IMR-90 (cell line): ENCODE measurements at regions not wholly inside any gene's neighbourhood (a gene's known extent, or its start where the extent isn't known, plus 50 kb on each side); places are given as distances from the start of the nearest gene placed in this dataset.

Experiments used
- ATAC-seq: fragments of 200-7000 bp; cut with Tn5 transposase; 2 replicates; pipeline ENCODE4 v1.9.1; 2020; ENCODE audit warnings: low read depth, mild to moderate bottlenecking, moderate library complexity
- BruUV-seq: library from RNA; stranded (reverse); fragments of 400-500 nt; replicated peaks from 2 replicates; lab custom pipeline; 2021; lab: Mats Ljungman, UMichigan
- CTCF ChIA-PET: fragments of 300-600 bp; formaldehyde crosslinking; extraction: SDS; loops from one replicate; lab custom pipeline; 2021; ENCODE audit warnings: antibody characterized with exemption; lab: Yijun Ruan, JAX
- POLR2A ChIA-PET: fragments of 300-600 bp; sonication (Branson Sonifier 250); formaldehyde crosslinking; loops from one replicate; lab custom pipeline; 2022; ENCODE audit warnings: antibody characterized with exemption; ENCODE audit not compliant: unreplicated experiment; lab: Charles Lee
- DNase-seq: peaks from one replicate; pipeline ENCODE4 v3.0.0; 2013
- H2AFZ ChIP-seq: replicated peaks from 2 replicates; pipeline ENCODE3; 2013; ENCODE audit warnings: low read length, mild to moderate bottlenecking; ENCODE audit not compliant: poor library complexity
- H2AK5ac ChIP-seq: 2 replicates; pipeline ENCODE4 v1.6.1; 2013; ENCODE audit warnings: low read depth, low read length, inconsistent platforms
- H2AK9ac ChIP-seq: replicated peaks from 2 replicates; pipeline ENCODE3; 2013; ENCODE audit warnings: mild to moderate bottlenecking, low read depth, low read length, moderate library complexity; ENCODE audit not compliant: poor library complexity
- H2BK120ac ChIP-seq: 2 replicates; pipeline ENCODE4 v1.6.1; 2013; ENCODE audit warnings: low read depth, low read length, inconsistent platforms
- H2BK15ac ChIP-seq: 3 replicates; pipeline ENCODE4 v1.6.1; 2013; ENCODE audit warnings: low read depth, low read length, inconsistent platforms
- H2BK20ac ChIP-seq: 2 replicates; pipeline ENCODE4 v1.6.1; 2013; ENCODE audit warnings: low read depth, mild to moderate bottlenecking, inconsistent platforms, low read length, moderate library complexity
- H2BK5ac ChIP-seq: 2 replicates; pipeline ENCODE4 v1.6.1; 2013; ENCODE audit warnings: mild to moderate bottlenecking, low read depth, low read length, inconsistent platforms; ENCODE audit not compliant: poor library complexity, severe bottlenecking
- H3K14ac ChIP-seq: replicated peaks from 2 replicates; pipeline ENCODE4 v1.6.1; 2013; ENCODE audit warnings: low read depth, low read length, inconsistent platforms
- H3K18ac ChIP-seq: 2 replicates; pipeline ENCODE4 v1.6.1; 2013; ENCODE audit warnings: low read depth, low read length, control low read depth
- H3K23ac ChIP-seq: 2 replicates; pipeline ENCODE4 v1.6.1; 2013; ENCODE audit warnings: low read depth, low read length, inconsistent platforms
- H3K27ac ChIP-seq: 2 replicates; pipeline ENCODE4 v1.5.1; 2013; ENCODE audit warnings: mild to moderate bottlenecking, control low read depth, low read length; ENCODE audit not compliant: insufficient read depth
- H3K27me3 ChIP-seq: 2 replicates; pipeline ENCODE4 v1.6.1; 2013; ENCODE audit warnings: low read length; ENCODE audit not compliant: control insufficient read depth, insufficient read depth
- H3K36me3 ChIP-seq: 2 replicates; pipeline ENCODE4 v1.6.1; 2013; ENCODE audit warnings: low read length, mixed read lengths; ENCODE audit not compliant: control insufficient read depth, insufficient read depth
- H3K4ac ChIP-seq: 2 replicates; pipeline ENCODE4 v1.6.1; 2013; ENCODE audit warnings: low read depth, low read length, inconsistent platforms
- H3K4me1 ChIP-seq: 2 replicates; pipeline ENCODE4 v1.6.1; 2013; ENCODE audit warnings: low read length, mixed read lengths; ENCODE audit not compliant: control insufficient read depth, insufficient read depth
- H3K4me2 ChIP-seq: 2 replicates; pipeline ENCODE4 v1.6.1; 2013; ENCODE audit warnings: low read depth, mild to moderate bottlenecking, control low read depth, low read length, moderate library complexity
- H3K4me3 ChIP-seq: 2 replicates; pipeline ENCODE4 v1.5.1; 2013; ENCODE audit warnings: low read depth, mild to moderate bottlenecking, control low read depth, low read length, moderate library complexity; ENCODE audit not compliant: insufficient read depth
- H3K56ac ChIP-seq: 2 replicates; pipeline ENCODE4 v1.6.1; 2013; ENCODE audit warnings: low read length, inconsistent platforms; ENCODE audit not compliant: insufficient read depth; ENCODE audit errors: extremely low read depth
- H3K79me1 ChIP-seq, 2 experiments: 2 replicates each; pipeline ENCODE4 v1.6.1; 2013; ENCODE audit warnings: low read length in 2 of 2, inconsistent platforms in 1 of 2, low read depth in 1 of 2
- H3K9ac ChIP-seq: 2 replicates; pipeline ENCODE4 v1.6.1; 2013; ENCODE audit warnings: low read depth, low read length, control low read depth
- H3K9me1 ChIP-seq: 2 replicates; pipeline ENCODE4 v1.6.1; 2013; ENCODE audit warnings: low read length, inconsistent platforms; ENCODE audit not compliant: insufficient read depth
- H3K9me3 ChIP-seq: 2 replicates; pipeline ENCODE4 v1.6.1; 2013; ENCODE audit warnings: low read length; ENCODE audit not compliant: control insufficient read depth, insufficient read depth
- H4K20me1 ChIP-seq: 2 replicates; pipeline ENCODE4 v1.6.1; 2013; ENCODE audit warnings: low read length, inconsistent platforms; ENCODE audit not compliant: insufficient read depth
- H4K5ac ChIP-seq: 2 replicates; pipeline ENCODE4 v1.6.1; 2013; ENCODE audit warnings: mild to moderate bottlenecking, low read depth, low read length, control low read depth
- H4K8ac ChIP-seq, 2 experiments: 2 replicates each; pipeline ENCODE4 v1.6.1; 2013; ENCODE audit warnings: low read depth in 2 of 2, low read length in 2 of 2, control low read depth in 1 of 2, inconsistent platforms in 1 of 2
- H4K91ac ChIP-seq: 2 replicates; pipeline ENCODE4 v1.6.1; 2013; ENCODE audit warnings: low read depth, low read length, inconsistent platforms; ENCODE audit not compliant: insufficient read depth
- BHLHE40 ChIP-seq: fragments of 150-350 bp; IDR thresholded peaks from 2 replicates; pipeline ENCODE4 v1.6.1; 2016; ENCODE audit warnings: mild to moderate bottlenecking, low read depth, low read length
- CEBPB ChIP-seq: IDR thresholded peaks from 2 replicates; pipeline ENCODE4 v1.6.1; 2012; ENCODE audit warnings: low read depth, low read length, improper control_type of control experiment
- CHD1 ChIP-seq: IDR thresholded peaks from 2 replicates; pipeline ENCODE4 v1.6.1; 2012; ENCODE audit warnings: low read depth, low read length, improper control_type of control experiment
- FOS ChIP-seq: fragments of 150-350 bp; IDR thresholded peaks from 2 replicates; pipeline ENCODE4 v1.6.1; 2016; ENCODE audit warnings: low read depth, low read length
- MAFK ChIP-seq: IDR thresholded peaks from 2 replicates; pipeline ENCODE4 v1.6.1; 2012; ENCODE audit warnings: low read depth, low read length, improper control_type of control experiment
- MAZ ChIP-seq: IDR thresholded peaks from 2 replicates; pipeline ENCODE4 v1.6.1; 2012; ENCODE audit warnings: low read depth, mild to moderate bottlenecking, low read length, improper control_type of control experiment, moderate library complexity, borderline replicate concordance
- NFE2L2 ChIP-seq: fragments of 150-350 bp; IDR thresholded peaks from 2 replicates; pipeline ENCODE4 v1.6.1; 2016; ENCODE audit warnings: low read depth, mild to moderate bottlenecking, low read length
- POLR2A ChIP-seq: IDR thresholded peaks from 2 replicates; pipeline ENCODE4 v1.6.1; 2012; ENCODE audit warnings: mild to moderate bottlenecking, low read depth, low read length
- RAD21 ChIP-seq: IDR thresholded peaks from 2 replicates; pipeline ENCODE4 v1.6.1; 2012; ENCODE audit warnings: low read length, improper control_type of control experiment
- RCOR1 ChIP-seq: IDR thresholded peaks from 2 replicates; pipeline ENCODE4 v1.6.1; 2012; ENCODE audit warnings: mild to moderate bottlenecking, low read length, improper control_type of control experiment; ENCODE audit not compliant: insufficient replicate concordance
- RFX5 ChIP-seq: IDR thresholded peaks from 2 replicates; pipeline ENCODE4 v1.8.0; 2012; ENCODE audit warnings: low read depth, mild to moderate bottlenecking, low read length, moderate library complexity
- SMC3 ChIP-seq: fragments of 150-350 bp; IDR thresholded peaks from 2 replicates; pipeline ENCODE4 v1.6.1; 2016; ENCODE audit warnings: low read depth, mild to moderate bottlenecking, antibody characterized with exemption, low read length, moderate library complexity
- WGBS, 2 experiments: methylation state at CpG; one replicate each; pipeline versions ENCODE4 v1.1.5 to v1.1.7; 2013; ENCODE audit warnings: missing lambda C conversion rate in 2 of 2; ENCODE audit not compliant: insufficient read length in 1 of 2; ENCODE audit errors: extremely low coverage in 2 of 2; 5-methylcytosine and 5-hydroxymethylcytosine counted together
- dilution Hi-C: fragments of 300-500 bp; cut with HindIII; formaldehyde crosslinking; loops from one replicate; pipeline ENCODE4 v1.14.3; 2018; ENCODE audit warnings: low sequenced_read_pairs; ENCODE audit not compliant: unreplicated experiment
- in situ Hi-C: fragments of 300-500 bp; cut with MboI; formaldehyde crosslinking; loops from 3 replicates; pipeline ENCODE4 v1.14.3; 2019; ENCODE audit warnings: low sequenced_read_pairs, inconsistent platforms, mixed read lengths
- intact Hi-C: fragments of 100-400 bp; cut with micrococcal nuclease; formaldehyde crosslinking; loops from 2 replicates; pipeline ENCODE4 v1.10.0; 2022
- TF ChIP-seq, protein P1 (sequence below): fragments of 150-350 bp; IDR thresholded peaks from 2 replicates; pipeline ENCODE4 v1.6.1; 2016; ENCODE audit warnings: low read depth, mild to moderate bottlenecking, low read length, moderate library complexity, borderline replicate concordance
- TF ChIP-seq, protein P2 (sequence below): conservative IDR thresholded peaks from 2 replicates; pipeline ENCODE4 v1.5.1; 2012; ENCODE audit warnings: mild to moderate bottlenecking, low read depth, low read length, improper control_type of control experiment

DNA sequence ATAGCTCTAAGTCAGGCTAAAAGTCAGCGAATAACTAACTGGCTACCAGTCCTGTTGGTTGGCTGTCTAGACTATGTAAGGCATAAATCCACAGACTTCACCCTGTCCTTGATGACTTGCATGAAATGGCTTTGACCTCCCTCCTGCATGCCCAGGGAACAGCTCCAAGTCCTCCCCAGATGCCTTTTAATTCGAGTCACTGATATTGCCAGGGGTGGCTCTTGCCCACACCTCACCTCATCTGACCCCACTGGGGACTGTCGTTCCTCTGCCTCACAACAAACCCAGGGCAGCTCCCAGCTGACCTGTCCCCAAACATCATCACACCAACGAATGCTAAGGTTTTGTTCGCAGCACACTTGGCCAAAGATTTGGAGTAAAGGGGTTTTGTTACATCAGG lies 396.0 kb upstream of the ID2 start:
- Histone ChIP-seq H3K56ac (no peak overlapping the region), H2BK15ac (no peak overlapping the region), H3K4me2 (no peak overlapping the region), H3K4me3 (no peak overlapping the region), H2BK20ac (no peak overlapping the region), H3K27ac (no peak overlapping the region), H2BK5ac (no peak overlapping the region), H3K14ac (no peak overlapping the region), H4K8ac (no peak overlapping the region), H3K9me1 (peaks cover 3% of the 10 kb centered on the region; the same call in 1 of the 2 replicates), H4K91ac (no peak overlapping the region), H4K20me1 (no peaks in the 10 kb centered on the region), H3K18ac (no peak overlapping the region), H3K27me3 (peaks cover 4% of the 10 kb centered on the region; the same call in 1 of the 2 replicates), H2AK9ac (no peak overlapping the region), H3K4me1 (no peaks in the 10 kb centered on the region), H3K9ac (no peak overlapping the region), H2BK120ac (no peak overlapping the region), H3K23ac (no peak overlapping the region), H2AFZ (no peak overlapping the region), H4K5ac (no peak overlapping the region), H3K4ac (no peak overlapping the region), H3K9me3 (no peaks in the 10 kb centered on the region), H2AK5ac (no peak overlapping the region), H3K36me3 (no peaks in the 10 kb centered on the region), H3K79me1 (no peaks in the 10 kb centered on the region)
- CTCF ChIA-PET = no interaction called here
- in situ Hi-C loops = no loop called here
- TF ChIP-seq CHD1 (no peak), FOS (no peak), RAD21 (no peak), CEBPB (no peak), SMC3 (no peak), POLR2A (no peak), RFX5 (no peak), MAFK (no peak), RCOR1 (no peak), MAZ (no peak), BHLHE40 (no peak), NFE2L2 (no peak)
- TF ChIP-seq, protein P1, sequence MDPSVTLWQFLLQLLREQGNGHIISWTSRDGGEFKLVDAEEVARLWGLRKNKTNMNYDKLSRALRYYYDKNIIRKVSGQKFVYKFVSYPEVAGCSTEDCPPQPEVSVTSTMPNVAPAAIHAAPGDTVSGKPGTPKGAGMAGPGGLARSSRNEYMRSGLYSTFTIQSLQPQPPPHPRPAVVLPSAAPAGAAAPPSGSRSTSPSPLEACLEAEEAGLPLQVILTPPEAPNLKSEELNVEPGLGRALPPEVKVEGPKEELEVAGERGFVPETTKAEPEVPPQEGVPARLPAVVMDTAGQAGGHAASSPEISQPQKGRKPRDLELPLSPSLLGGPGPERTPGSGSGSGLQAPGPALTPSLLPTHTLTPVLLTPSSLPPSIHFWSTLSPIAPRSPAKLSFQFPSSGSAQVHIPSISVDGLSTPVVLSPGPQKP = no peak
- TF ChIP-seq, protein P2, sequence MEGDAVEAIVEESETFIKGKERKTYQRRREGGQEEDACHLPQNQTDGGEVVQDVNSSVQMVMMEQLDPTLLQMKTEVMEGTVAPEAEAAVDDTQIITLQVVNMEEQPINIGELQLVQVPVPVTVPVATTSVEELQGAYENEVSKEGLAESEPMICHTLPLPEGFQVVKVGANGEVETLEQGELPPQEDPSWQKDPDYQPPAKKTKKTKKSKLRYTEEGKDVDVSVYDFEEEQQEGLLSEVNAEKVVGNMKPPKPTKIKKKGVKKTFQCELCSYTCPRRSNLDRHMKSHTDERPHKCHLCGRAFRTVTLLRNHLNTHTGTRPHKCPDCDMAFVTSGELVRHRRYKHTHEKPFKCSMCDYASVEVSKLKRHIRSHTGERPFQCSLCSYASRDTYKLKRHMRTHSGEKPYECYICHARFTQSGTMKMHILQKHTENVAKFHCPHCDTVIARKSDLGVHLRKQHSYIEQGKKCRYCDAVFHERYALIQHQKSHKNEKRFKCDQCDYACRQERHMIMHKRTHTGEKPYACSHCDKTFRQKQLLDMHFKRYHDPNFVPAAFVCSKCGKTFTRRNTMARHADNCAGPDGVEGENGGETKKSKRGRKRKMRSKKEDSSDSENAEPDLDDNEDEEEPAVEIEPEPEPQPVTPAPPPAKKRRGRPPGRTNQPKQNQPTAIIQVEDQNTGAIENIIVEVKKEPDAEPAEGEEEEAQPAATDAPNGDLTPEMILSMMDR = no peak
- no TSS peak for BruUV-seq
- POLR2A ChIA-PET = no interaction called here
- ATAC-seq = no peak
- intact Hi-C loops = no loop called here
- DNase-seq = no peak
- 84% methylated on average over 3 of the region's 5 CpGs; no CpG with 5 or more reads in 1 of the 2 experiments for WGBS, 2 experiments
- dilution Hi-C loops = no loop called here
